Nephron (organoid): ENCODE measurements at regions not wholly inside any gene's neighbourhood (a gene's known extent, or its start where the extent isn't known, plus 50 kb on each side); places are given as distances from the start of the nearest gene placed in this dataset.

Source experiments
- H3K27ac Mint-ChIP-seq, 3 experiments: 2 replicates each; pipeline ENCODE4 v1.8.0; 2020; ENCODE audit warnings: mixed read lengths in 3 of 3, mild to moderate bottlenecking in 2 of 3, moderate library complexity in 1 of 3
- H3K27me3 Mint-ChIP-seq: 2 replicates; pipeline ENCODE4 v1.8.0; 2021; ENCODE audit warnings: low read depth, mild to moderate bottlenecking, moderate library complexity, mixed read lengths
- H3K36me3 Mint-ChIP-seq: 2 replicates; pipeline ENCODE4 v1.8.0; 2020; ENCODE audit warnings: low read depth, mixed read lengths
- H3K4me1 Mint-ChIP-seq: 2 replicates; pipeline ENCODE4 v1.8.0; 2020; ENCODE audit warnings: mixed read lengths
- H3K4me3 Mint-ChIP-seq, 3 experiments: 2 replicates each; pipeline ENCODE4 v1.8.0; 2020; ENCODE audit warnings: mild to moderate bottlenecking in 3 of 3, mixed read lengths in 3 of 3, moderate library complexity in 2 of 3
- H3K9me3 Mint-ChIP-seq: 2 replicates; pipeline ENCODE4 v1.8.0; 2020; ENCODE audit warnings: mixed read lengths
- CTCF ChIP-seq, 3 experiments: fragments of 200-600 bp; sonication (generic); IDR thresholded peaks; one replicate each; pipeline ENCODE4 v1.5.0; 2021; ENCODE audit warnings: antibody characterized with exemption in 3 of 3; ENCODE audit not compliant: unreplicated experiment in 3 of 3

- no peak overlapping the region for H3K4me3 Mint-ChIP-seq
- no peak for TF ChIP-seq CTCF (IDR thresholded peaks at IDR 0.05; ENCODE audit: unreplicated experiment in 3 of 3)
- no peak overlapping the region for H3K27ac Mint-ChIP-seq
- no peaks in the 10 kb centered on the region for H3K4me1 Mint-ChIP-seq
- H3K36me3 Mint-ChIP-seq = no peaks in the 10 kb centered on the region
- peaks cover 2% of the 10 kb centered on the region for H3K9me3 Mint-ChIP-seq
- no peaks in the 10 kb centered on the region for H3K27me3 Mint-ChIP-seq
Measured at GRCh38 chr3:25229586-25229985, 198.5 kb upstream of the RARB start.

GRCh38 chr3:25235031-25235430, 193.0 kb upstream of the RARB start:
- no peaks in the 10 kb centered on the region for H3K27me3 Mint-ChIP-seq
- H3K4me1 Mint-ChIP-seq = no peaks in the 10 kb centered on the region
- no peak for TF ChIP-seq CTCF (IDR thresholded peaks at IDR 0.05; ENCODE audit: unreplicated experiment in 3 of 3)
- H3K9me3 Mint-ChIP-seq = peaks cover 8% of the 10 kb centered on the region
- H3K27ac Mint-ChIP-seq = peak overlapping the region in 1 of 3 experiments; percentile 34
- no peaks in the 10 kb centered on the region for H3K36me3 Mint-ChIP-seq
- no peak overlapping the region for H3K4me3 Mint-ChIP-seq

- H3K4me3 Mint-ChIP-seq = no peak overlapping the region
- no peaks in the 10 kb centered on the region for H3K4me1 Mint-ChIP-seq
- no peaks in the 10 kb centered on the region for H3K27me3 Mint-ChIP-seq
- no peak for TF ChIP-seq CTCF (IDR thresholded peaks at IDR 0.05; ENCODE audit: unreplicated experiment in 3 of 3)
- H3K36me3 Mint-ChIP-seq = peaks cover 2% of the 10 kb centered on the region
- peaks cover 10% of the 10 kb centered on the region for H3K9me3 Mint-ChIP-seq
- H3K27ac Mint-ChIP-seq = peak overlapping the region in 1 of 3 experiments; percentile 34
Measured at GRCh38 chr3:25235466-25235865, 192.6 kb upstream of the RARB start.

- no peak overlapping the region for H3K27ac Mint-ChIP-seq
- H3K27me3 Mint-ChIP-seq = no peaks in the 10 kb centered on the region
- TF ChIP-seq CTCF (IDR thresholded peaks at IDR 0.05; ENCODE audit: unreplicated experiment in 3 of 3) = no peak
- H3K9me3 Mint-ChIP-seq = peaks cover 20% of the 10 kb centered on the region
- H3K36me3 Mint-ChIP-seq = peaks cover 4% of the 10 kb centered on the region
- no peak overlapping the region for H3K4me3 Mint-ChIP-seq
- H3K4me1 Mint-ChIP-seq = no peaks in the 10 kb centered on the region
Measured at GRCh38 chr3:25237602-25238001, 190.5 kb upstream of the RARB start.

GRCh38 chr3:25239042-25239441, 189.0 kb upstream of the RARB start:
- H3K4me3 Mint-ChIP-seq = no peak overlapping the region
- peaks cover 30% of the 10 kb centered on the region for H3K9me3 Mint-ChIP-seq
- no peak for TF ChIP-seq CTCF (IDR thresholded peaks at IDR 0.05; ENCODE audit: unreplicated experiment in 3 of 3)
- no peaks in the 10 kb centered on the region for H3K27me3 Mint-ChIP-seq
- no peaks in the 10 kb centered on the region for H3K4me1 Mint-ChIP-seq
- H3K27ac Mint-ChIP-seq = no peak overlapping the region
- peaks cover 13% of the 10 kb centered on the region for H3K36me3 Mint-ChIP-seq

- H3K4me3 Mint-ChIP-seq = no peak overlapping the region
- no peak overlapping the region for H3K27ac Mint-ChIP-seq
- H3K9me3 Mint-ChIP-seq = peaks cover 64% of the 10 kb centered on the region
- peaks cover 49% of the 10 kb centered on the region for H3K36me3 Mint-ChIP-seq
- no peak for TF ChIP-seq CTCF (IDR thresholded peaks at IDR 0.05; ENCODE audit: unreplicated experiment in 3 of 3)
- H3K27me3 Mint-ChIP-seq = no peaks in the 10 kb centered on the region
- H3K4me1 Mint-ChIP-seq = no peaks in the 10 kb centered on the region
Measured at GRCh38 chr3:25246913-25247312, 181.2 kb upstream of the RARB start.
